ENCODE measurements at regions not wholly inside any gene's neighbourhood (a gene's known extent, or its start where the extent isn't known, plus 50 kb on each side); places are given as distances from the start of the nearest gene placed in this dataset.
"Not testable (repeated sequence)": the region's sequence is repeated elsewhere in the genome, so short reads cannot be mapped to it uniquely, and the experiment has no call there.

DNA sequence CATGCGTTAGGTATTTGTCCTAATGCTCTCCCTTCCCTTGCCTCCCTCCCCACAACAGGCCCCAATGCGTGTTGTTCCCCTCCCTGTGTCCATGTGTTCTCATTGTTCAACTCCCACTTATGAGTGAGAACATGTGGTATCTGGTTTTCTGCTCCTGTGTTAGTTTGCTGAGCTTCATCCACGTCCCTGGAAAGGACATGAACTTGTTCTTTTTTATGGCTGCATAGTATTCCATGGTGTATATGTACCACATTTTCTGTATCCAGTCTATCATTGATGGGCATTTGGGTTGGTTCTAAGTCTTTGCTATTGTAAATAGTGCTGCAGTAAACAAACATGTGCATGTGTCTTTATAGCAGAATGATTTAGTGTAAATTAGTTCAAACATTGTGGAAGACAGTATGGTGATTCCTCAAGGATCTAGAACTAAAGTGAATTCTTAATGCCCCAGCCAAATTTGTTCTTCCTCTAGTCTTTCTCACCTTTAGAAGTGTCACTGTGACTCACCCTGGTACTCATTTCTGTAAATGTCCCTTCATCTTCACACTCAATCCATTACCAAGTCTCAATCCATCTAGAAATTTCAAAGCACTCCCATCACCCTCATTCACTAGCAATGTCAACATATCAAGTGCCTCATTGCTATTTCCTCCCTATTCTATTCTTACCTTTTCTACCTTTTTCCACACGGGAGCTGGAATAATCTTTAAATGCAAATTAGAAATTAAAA, 123.9 kb downstream of the MREG start:
- DNase-seq: not testable (repeated sequence)

DNA sequence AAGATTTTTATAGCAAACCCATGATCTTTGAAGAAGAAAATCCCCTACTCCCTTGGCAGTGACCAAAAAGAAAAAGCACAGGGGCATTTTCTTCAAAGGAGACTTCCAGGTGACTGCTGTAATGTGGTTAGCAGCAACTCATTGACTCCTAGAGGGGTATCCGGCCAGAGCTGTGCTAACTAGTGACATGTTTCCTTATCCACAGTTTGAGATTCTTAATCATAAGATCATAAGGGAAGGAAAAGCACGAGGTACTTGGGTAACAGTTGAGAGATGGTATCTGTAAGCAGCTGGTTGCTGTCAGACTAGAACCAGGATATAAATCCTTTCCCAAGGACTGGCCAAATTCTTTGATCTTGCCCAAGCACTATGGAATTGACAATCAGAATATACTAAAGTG, 124.7 kb downstream of the MREG start:
- DNase-seq: no peak

DNA sequence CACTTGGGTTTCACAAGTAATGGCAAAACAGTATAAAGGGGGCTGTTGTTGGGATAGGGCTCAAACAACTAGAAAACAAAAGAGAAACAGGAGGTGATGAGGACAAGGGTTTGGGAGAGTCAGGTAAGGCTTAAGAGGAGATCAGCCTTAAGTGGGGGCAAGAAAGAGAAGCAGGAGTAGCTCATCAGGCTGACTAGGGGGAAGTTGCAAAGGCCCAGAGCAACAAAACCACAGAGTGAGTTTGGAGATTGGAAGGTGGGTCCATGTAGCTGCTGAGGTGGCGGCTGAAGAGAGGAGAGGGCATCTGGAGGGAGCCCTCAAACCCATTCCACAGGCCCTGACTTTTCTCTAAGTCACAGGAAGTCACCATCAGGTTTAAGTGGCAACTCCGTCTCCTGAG, 126.0 kb downstream of the MREG start:
- no peak for DNase-seq

DNA sequence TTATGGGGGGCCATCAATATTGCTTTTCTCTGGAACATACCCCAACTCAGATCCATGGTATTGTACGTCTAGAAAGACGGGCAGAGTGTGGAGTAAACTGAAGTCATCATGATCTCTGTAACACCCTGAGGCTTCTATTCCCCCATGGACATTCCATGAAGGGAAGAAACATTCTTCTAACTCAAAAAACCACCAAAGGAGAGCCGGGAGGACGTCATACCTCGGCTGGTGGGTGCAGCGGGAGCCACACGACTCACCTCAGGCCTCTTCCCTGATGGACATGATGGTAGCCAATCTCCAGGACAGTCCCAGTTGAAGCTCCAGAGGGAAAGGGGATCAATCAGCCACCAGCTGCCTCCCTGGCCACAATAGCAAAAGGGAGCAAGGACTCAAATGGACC, 127.3 kb downstream of the MREG start:
- DNase-seq: no peak

DNA sequence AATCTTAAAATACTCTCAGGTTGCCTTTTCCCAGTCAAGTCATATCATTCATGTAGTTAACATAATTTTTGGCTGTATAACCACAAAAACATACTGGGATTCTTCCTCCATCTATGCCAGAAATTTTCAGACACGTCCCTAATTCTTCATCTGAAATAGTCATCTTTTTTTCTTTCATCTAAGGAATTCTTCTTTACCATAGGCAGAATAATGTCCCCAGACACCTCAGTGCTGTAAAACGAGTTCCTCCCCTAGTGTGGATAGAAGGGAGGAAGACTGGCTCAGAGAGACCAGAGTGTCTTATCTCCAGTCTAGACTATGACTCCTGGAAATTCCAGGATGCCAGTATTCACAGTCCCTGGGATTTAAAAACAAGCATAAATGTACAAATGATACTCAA, 127.8 kb downstream of the MREG start:
- no peak for DNase-seq

DNA sequence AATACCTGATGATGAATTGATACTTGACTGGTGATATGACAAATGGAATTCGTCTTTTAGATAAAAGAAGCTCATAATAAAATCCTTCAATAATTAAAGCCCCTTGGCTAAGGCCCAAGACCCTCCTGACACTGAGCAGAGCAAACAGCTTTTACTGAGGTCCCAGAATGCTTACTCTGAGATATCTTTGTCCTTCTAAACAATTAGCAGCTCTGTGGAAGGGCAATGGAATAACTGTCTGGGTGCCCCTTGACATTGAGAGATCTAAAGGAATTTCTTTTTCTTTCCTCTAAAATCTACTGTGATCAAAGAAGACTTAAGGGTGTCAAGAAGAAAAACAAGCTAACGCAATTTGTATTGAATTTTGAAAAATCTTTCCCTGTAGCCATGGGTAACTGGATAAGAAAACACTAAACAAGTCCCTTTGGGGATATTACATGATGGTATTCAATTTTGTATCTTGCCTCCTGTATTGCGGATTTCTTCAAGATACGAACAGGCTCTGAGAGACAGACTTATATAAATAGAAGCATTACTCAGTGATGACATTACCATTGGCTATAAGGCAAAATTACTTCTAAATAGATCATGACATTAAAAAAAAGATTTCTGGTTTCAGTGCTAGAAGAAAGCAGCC, 128.8 kb downstream of the MREG start:
- no peak for DNase-seq

DNA sequence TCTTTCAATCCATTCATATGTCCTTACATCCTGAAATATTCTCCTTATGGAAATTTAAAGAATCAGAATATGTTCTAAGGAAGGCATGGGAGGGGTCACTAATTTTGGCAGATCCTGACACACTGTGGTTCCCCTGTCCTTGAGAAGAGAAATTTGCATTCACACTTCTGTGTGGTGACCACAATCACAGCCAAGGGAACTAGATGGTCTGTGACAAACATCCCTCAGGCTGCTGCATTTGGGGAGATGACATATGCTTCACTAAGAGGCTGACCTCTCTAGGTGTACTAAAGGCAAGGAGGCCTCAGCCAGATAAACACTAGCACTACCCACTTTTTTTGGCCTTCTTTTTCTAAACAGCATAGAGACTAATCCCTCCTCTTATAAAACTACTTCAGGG, 129.6 kb downstream of the MREG start:
- no peak for DNase-seq

DNA sequence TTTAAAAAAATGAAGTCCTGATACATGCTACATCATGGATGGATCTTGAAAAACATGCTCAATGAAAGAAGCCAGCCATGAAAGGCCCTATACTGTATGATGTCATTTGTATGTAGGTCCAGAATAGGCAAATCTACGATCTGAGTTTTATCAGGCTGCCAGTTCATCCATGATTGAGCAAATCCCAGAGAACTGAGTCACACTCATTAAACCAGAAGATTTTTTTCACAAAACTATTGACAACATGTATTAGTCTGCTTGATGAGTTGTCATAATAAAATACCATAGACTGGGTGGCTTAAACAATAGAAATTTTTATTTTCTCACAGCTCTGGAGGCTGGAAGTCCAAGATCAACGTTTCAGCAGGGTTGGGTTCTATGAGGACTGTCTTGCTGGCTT, 130.7 kb downstream of the MREG start:
- no peak for DNase-seq

DNA sequence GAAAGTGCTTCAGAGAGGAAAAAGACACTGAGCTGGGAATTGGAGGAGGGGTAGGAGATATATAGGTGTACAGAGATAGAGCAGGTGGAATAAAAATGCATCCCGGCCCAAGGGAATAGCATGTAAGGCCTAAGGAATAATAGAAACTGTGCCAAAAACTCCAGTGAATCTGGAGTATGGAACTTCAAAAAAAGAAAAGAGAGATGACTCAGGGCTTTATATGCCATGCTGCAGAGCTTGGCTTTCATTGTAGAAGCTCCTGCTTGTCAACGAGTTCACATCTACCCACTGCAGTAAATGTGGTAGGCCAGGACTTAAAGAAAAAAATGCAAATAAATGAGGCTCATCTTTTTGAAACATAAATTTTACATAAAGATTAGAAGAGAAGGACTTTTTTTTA, 131.8 kb downstream of the MREG start:
- DNase-seq: no peak

DNA sequence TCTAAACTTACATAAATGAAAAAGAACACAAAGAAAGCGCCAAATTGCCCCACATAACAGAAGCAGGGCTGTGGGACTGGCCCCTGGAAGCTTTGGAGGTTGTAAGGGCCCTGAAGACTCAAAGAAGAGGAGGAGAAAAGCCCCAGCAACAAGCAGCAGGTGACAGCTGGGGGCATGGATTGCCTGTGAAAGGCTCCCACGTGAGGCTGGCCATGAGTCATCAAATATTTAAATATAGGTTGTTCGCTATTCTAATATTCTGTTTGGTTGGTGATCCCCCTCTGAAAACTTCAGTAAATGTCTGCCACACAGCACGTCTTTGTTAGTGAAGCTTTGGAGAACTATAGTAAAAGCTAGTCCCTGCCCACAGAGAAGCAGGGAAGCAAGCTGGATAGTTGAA, 132.4 kb downstream of the MREG start:
- no peak for DNase-seq

DNA sequence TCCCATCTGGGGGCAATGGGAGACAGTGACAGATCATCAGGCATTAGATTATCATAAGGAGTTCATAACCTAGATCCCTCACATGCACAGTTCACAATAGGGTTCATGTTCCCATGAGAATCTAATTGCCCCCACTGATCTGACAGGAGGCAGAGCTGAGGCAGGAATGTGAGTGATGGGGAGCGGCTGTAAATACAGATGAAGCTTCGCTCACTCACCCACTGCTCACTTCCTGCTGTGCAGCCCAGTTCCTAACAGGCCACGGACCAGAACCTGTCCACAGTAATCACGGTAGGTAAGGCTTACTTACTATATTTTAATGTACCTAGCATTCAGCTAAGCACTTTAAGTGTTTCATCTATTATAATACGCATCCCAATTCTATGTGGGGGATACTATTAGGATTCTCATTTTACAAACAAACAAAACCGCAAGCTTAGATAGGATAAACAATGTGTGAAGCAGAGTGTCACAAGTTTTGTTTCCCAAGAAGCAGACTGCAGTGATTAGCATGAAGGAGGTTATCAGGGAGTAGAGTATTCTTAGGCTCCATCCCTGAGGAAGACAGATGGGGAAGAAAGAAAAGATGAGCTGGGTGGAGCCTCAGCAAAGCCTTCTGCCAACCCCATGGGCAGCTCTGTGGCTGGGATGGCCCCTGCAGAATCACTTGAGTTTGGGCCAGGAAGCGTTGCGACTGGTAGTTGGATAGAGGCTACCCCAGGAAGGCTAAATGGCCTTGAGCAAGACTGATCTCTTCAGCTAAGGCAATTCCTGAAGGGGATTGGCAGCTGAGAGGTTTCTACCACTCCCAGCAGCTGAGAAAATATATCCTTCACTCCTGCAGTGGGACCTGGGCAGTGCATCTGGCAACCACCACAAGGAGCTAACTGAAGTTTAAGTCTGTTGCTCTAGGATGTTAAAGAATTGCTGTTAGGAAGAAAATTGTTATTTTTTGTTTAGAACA, 133.1 kb downstream of the MREG start:
- DNase-seq: no peak

DNA sequence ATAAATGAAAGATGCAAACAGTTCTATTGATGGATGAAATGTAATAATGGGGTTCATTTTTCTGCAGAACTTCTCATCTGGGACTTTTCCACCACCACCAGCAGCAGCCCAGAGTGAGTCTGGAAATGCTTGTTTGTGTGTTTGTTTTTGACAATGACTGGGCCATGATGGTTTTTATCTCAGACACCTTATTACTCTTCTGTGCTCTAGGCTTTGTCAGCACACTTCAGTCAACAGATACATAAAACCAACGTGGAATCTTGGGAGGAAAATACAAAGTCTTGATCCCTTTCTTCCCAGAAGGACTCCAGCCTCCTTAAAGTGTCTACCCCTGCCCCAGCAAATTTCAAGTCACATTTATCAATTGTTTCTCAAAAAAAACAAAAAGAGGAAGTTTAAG, 134.0 kb downstream of the MREG start:
- no peak for DNase-seq

DNA sequence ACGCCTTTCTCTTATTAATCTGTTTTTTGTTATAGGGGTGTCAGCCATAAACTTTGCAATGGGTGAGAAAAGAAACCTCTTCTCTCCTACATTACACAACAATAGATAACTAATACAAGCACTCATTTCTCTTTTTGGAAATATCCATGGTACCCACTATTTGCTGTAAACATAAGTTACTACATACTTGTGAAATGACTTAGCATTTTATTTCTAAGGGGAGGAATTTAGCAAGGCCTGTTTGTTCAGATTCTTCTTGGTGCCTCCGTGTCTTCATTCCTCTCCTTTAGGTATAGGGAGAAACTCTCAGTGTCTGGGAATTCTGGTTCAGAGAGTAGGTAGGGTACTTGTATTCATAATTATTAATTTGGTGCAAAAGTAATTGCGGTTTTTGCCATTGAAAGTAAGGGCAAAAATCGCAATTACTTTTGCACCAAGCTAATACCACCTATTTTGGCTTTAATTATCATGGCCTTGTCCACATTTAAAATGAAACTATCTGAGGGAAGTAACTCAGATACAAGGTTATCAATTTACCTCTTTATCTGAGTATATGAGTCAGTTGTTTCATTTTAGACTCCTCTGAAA, 134.8 kb downstream of the MREG start:
- no peak for DNase-seq

DNA sequence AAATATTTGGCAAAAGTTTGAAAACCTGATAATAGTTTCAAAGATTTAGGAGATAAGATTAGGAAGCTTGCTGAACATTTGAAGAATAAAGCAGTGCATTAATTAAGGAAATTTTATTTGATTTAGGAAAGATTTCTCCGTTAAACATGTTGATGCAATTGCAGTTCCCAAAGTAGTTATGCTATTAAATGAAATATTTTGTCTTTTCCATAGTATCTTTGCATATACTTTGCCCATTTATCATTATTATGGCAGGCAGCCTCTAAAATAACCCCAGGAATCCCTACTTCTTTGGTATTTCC, 136.5 kb downstream of the MREG start:
- no peak for DNase-seq

DNA sequence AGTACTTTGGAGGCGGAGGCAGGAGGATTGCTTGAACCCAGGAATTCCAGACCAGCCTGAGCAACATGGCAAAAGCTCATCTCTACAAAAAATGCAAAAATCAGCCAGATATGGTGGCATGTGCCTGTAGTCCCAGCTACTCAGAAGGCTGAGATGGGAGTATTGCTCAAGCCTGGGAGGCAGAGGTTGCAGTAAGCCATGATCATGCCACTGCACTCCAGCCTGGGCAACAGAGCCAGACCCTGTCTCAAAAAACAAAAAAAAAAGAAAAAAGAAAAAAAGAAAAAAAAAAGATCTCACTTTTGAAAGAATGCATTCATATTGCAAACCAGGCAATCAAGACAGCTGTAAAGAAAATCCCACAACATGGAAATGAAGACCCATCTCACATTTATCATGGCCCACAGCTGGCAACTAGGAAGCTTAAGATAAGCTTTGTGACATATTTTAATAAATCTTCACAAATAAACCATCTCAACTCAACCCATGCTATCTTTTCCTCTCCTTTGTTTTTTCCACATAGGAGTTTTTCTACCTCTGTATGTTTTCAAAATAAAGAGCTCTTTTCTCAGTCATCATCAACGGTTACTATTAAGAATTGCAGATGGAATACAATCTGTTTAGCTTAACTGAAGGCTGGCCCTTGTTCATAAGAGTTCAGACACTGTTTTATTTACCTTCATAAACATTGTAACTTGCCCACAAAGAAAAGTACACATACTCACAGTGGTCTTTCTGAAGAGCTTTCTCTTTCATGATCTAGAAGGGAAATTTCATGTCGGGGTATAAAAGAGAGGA, 137.0 kb downstream of the MREG start:
- DNase-seq: no peak

DNA sequence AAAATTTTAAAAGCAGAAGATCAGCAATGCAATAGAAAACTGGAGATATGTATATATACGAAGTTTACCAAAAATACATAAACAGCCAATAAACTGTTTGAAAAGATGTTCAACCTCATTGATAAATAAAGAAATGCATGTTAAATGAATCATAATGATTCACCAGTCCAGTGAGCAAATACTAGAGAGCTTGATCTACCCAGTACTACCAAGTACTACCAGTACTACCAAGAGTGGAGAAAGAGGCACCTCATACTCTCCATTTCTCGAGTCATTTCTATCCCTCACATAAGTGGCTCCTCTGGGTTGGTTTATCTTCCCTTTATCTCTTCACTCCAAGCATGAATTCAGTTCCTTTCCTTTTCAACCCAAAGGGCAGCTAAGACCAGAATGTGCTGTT, 138.9 kb downstream of the MREG start:
- no peak for DNase-seq

DNA sequence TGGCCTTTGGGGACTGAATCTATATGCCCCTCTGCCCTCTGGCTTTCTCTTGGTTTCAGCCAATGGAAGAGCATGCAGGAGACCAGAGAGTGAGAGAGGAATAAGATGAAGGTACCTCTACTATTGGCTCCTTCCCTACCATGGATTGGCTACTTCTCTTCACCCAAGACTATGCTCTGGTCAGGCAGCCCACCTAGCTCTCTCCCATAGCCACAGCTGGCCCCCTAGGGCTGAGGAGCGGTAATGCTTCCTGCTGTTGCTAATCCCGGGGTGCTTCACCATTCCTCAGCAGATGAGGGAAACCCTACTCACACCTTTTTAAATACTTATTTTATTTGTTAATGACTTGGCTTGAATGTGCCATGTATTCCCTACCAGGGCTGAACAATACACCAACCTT, 142.4 kb downstream of the MREG start:
- peak; percentile 8 for DNase-seq

DNA sequence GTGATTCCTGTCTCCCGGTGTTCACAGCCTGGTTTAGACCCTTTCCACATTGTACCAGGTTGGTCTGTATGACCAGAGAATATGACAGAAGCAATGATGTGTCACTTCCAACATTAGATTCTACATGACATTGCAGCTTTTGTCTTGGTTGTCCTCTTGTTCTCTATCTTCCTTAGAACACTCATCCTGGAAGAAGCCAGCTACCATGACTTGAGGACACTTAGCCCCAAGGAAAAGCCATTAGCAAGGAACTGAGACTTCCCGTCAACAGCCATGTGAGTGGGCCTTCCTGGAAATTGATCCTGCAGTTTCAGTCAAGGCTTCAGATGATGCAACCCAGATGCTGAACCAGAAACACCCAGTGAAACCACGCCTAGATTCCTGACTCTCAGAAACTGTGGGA, 143.3 kb downstream of the MREG start:
- no peak for DNase-seq

DNA sequence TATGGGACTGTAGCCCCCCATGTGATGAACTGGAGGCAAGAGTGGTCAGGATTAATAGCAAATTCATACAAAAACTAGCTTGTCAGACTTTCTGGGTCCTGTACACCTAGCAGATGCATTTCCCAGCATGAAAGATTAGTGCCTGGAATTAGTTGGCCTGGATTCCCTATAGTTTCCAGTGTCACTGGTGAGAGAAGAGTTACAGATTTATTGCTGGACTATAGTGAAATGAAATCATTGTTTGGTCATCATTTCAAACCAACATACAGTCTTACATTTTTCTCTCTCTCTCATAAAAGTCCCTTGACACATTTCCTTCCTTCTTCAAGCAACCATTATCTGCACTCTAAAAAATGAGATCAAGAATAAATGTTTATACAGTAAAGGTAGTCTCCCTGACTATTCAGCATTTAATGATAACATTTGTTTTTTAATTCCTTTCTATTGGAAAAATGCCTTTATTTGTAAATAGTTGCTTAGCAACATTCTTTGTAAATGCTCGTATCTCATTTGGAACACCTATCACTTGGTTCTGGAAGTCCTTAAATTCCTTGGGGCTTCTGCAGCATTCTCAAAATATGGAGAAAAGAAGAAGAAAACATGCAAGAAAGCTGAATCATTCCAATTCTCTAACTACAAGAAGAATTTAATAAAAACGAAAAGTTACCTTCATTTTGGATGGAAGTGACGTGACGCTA, 144.4 kb downstream of the MREG start:
- no peak for DNase-seq

DNA sequence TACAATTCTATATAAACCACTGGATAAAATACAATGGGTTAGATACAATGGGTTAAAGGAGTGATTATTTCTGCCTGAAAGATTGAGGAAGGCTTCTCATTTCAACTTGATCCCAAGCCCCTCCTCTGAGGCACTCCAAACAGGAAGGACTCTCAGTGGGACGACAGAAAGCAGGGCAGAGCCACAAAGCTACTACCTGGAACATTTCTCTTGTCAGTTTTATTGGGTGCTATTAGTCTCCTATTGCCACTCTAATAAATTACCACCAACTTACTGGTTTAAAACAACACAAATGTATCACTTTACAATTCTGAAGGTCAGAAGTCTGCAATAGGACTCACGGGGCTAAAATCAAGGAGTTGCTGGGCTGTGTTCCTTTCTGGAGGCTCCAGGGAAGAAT, 146.7 kb downstream of the MREG start:
- DNase-seq: no peak

DNA sequence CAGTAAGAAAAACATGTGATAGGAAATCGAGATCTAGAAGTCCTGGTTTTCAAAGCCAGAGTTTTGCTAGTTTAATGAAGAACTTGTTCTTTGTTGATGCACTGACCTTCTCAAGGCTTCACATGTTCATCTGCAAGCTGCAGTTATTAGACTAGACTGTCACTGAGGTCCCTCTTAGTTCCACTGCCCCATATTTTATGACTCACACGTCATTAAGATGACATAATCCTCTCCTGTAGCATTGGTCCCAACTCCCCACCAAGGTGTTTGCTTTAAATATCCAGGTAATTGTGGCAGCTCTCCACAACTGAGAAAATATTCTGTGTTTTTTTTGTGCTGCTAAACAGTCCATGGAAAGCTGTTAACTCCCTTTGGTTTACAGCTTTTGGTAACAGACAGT, 149.7 kb downstream of the MREG start:
- no peak for DNase-seq

DNA sequence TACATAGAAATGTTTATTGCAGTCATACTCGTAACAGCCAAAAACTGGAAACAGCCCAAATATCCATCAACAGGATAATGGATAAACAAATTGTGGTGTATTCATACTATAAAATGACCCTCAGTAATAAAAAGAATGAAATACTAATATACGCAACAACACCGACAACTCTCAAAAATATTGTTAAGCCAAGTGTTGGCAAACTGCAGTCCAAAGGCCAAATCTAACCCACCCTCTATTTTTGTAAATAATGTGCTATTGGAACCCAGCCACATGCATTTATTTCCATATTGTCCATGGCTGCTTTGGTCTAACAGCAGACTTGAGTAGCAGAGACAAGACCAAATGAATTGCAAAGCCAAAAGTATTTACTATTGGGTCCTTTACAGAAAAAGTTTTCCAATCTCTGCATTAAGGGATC, 151.0 kb downstream of the MREG start:
- no peak for DNase-seq
